ENCODE measurements at regions not wholly inside any gene's neighbourhood (a gene's known extent, or its start where the extent isn't known, plus 50 kb on each side); places are given as distances from the start of the nearest gene placed in this dataset.

DNA sequence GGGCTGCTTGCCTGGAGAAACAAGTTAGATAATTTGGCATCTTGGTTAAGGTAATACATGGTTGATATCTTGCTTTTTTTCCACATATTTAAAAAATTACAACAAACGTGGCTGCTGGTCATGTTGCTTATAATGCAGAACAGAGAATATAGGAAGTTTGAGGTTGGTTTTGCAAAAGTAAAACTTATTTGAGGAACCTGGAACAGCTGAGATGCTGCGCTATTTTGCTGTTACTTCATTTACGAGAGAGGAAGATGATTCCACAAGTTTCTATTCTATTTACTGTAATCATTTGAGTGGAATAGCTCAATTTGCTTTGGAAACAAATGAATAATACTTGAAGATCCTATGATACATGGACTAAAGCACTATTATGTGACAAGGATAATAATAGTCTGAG, 118.9 kb downstream of the TMA16 start (continued):
- TF ChIP-seq SIX5 (IDR thresholded peaks at IDR 0.05; ENCODE audit: low read depth, low read length), result no peak
- TF ChIP-seq, protein P1, sequence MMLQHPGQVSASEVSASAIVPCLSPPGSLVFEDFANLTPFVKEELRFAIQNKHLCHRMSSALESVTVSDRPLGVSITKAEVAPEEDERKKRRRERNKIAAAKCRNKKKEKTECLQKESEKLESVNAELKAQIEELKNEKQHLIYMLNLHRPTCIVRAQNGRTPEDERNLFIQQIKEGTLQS (IDR thresholded peaks at IDR 0.05; ENCODE audit: insufficient read depth, low read depth, low read length), result no peak
- TF ChIP-seq, protein P2, sequence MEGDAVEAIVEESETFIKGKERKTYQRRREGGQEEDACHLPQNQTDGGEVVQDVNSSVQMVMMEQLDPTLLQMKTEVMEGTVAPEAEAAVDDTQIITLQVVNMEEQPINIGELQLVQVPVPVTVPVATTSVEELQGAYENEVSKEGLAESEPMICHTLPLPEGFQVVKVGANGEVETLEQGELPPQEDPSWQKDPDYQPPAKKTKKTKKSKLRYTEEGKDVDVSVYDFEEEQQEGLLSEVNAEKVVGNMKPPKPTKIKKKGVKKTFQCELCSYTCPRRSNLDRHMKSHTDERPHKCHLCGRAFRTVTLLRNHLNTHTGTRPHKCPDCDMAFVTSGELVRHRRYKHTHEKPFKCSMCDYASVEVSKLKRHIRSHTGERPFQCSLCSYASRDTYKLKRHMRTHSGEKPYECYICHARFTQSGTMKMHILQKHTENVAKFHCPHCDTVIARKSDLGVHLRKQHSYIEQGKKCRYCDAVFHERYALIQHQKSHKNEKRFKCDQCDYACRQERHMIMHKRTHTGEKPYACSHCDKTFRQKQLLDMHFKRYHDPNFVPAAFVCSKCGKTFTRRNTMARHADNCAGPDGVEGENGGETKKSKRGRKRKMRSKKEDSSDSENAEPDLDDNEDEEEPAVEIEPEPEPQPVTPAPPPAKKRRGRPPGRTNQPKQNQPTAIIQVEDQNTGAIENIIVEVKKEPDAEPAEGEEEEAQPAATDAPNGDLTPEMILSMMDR (IDR thresholded peaks at IDR 0.05; ENCODE audit: control extremely low read depth in 1 of 3, insufficient read depth in 1 of 3, low read depth in 1 of 3, low read length in 3 of 3), result no peak
- TF ChIP-seq PHF8 (conservative IDR thresholded peaks at IDR 0.05; ENCODE audit: low read depth, low read length), result no peak
- TF ChIP-seq SP4 (IDR thresholded peaks at IDR 0.05; ENCODE audit: low read length), result no peak

Measured in H1 (cell line).